22Rv1 (cell line): ENCODE measurements at regions not wholly inside any gene's neighbourhood (a gene's known extent, or its start where the extent isn't known, plus 50 kb on each side); places are given as distances from the start of the nearest gene placed in this dataset.
"Not testable (repeated sequence)": the region's sequence is repeated elsewhere in the genome, so short reads cannot be mapped to it uniquely, and the experiment has no call there.

ENCODE experiments used
- H3K27ac ChIP-seq: fragments of 450-650 bp; 2 replicates; pipeline ENCODE4 v1.5.1; 2017
- CTCF ChIP-seq: fragments of 450-650 bp; IDR thresholded peaks from 2 replicates; pipeline ENCODE4 v1.5.1; 2017; ENCODE audit warnings: mild to moderate bottlenecking
- ZFX ChIP-seq: fragments of 450-650 bp; IDR thresholded peaks from 2 replicates; pipeline ENCODE4 v1.6.1; 2017; ENCODE audit warnings: antibody characterized with exemption, borderline replicate concordance

GRCh38 chr3:59508273-59508672 is 458.4 kb upstream of the CFAP20DC start:
- TF ChIP-seq CTCF: no peak
- no peak for TF ChIP-seq ZFX
- no peak overlapping the region for H3K27ac ChIP-seq

GRCh38 chr3:59506191-59506590 is 456.4 kb upstream of the CFAP20DC start:
- TF ChIP-seq CTCF: no peak
- TF ChIP-seq ZFX: no peak
- no peak overlapping the region for H3K27ac ChIP-seq

GRCh38 chr3:59503441-59503840 is 453.6 kb upstream of the CFAP20DC start:
- H3K27ac ChIP-seq: no peak overlapping the region
- TF ChIP-seq ZFX (no peak), CTCF (no peak)

- TF ChIP-seq ZFX: no peak
- no peak for TF ChIP-seq CTCF
- no peak overlapping the region for H3K27ac ChIP-seq
Observed at GRCh38 chr3:59502806-59503205, 453.0 kb upstream of the CFAP20DC start.

- no peak for TF ChIP-seq ZFX
- no peak for TF ChIP-seq CTCF
- H3K27ac ChIP-seq: no peak overlapping the region
Observed at GRCh38 chr3:59499954-59500353, 450.1 kb upstream of the CFAP20DC start.

- TF ChIP-seq CTCF: no peak
- TF ChIP-seq ZFX: no peak
- H3K27ac ChIP-seq: no peak overlapping the region
Observed at GRCh38 chr3:59499000-59499399, 449.2 kb upstream of the CFAP20DC start.

- TF ChIP-seq CTCF: no peak
- TF ChIP-seq ZFX: no peak
Observed at GRCh38 chr3:59496250-59496649, 446.4 kb upstream of the CFAP20DC start.

GRCh38 chr3:59494969-59495368 is 445.1 kb upstream of the CFAP20DC start:
- not testable (repeated sequence) for H3K27ac ChIP-seq

More at GRCh38 chr3:59496250-59496649, 446.4 kb upstream of the CFAP20DC start:
- no peak overlapping the region for H3K27ac ChIP-seq
